Fibroblast of pulmonary artery (primary cell): ENCODE measurements at regions not wholly inside any gene's neighbourhood (a gene's known extent, or its start where the extent isn't known, plus 50 kb on each side); places are given as distances from the start of the nearest gene placed in this dataset.
"Not testable (repeated sequence)": the region's sequence is repeated elsewhere in the genome, so short reads cannot be mapped to it uniquely, and the experiment has no call there.

Experiments
- DNase-seq: peaks from one replicate; pipeline ENCODE4 v3.0.0-alpha.2; 2010; ENCODE audit warnings: low read depth
- H3K4me3 ChIP-seq: replicated peaks from 2 replicates; pipeline ENCODE4 v1.5.1; 2011; ENCODE audit warnings: low read depth, mild to moderate bottlenecking, control low read depth, low read length, moderate library complexity
- CTCF ChIP-seq: IDR thresholded peaks from 2 replicates; pipeline ENCODE4 v1.5.1; 2011; ENCODE audit warnings: mild to moderate bottlenecking, control low read depth, low read length, inconsistent platforms; ENCODE audit errors: missing control alignments

GRCh38 chr1:70827030-70827429, 220.6 kb downstream of the PTGER3 start:
- TF ChIP-seq CTCF: no peak
- no peak for DNase-seq
- no peak overlapping the region for H3K4me3 ChIP-seq

- TF ChIP-seq CTCF: no peak
- no peak for DNase-seq
These were observed 219.4 kb downstream of the PTGER3 start for GRCh38 chr1:70828177-70828576.

GRCh38 chr1:70834365-70834764, 213.3 kb downstream of the PTGER3 start:
- H3K4me3 ChIP-seq, DNase-seq: not testable (repeated sequence)

More at GRCh38 chr1:70828177-70828576, 219.4 kb downstream of the PTGER3 start:
- H3K4me3 ChIP-seq: no peak overlapping the region

GRCh38 chr1:70836456-70836855, 211.2 kb downstream of the PTGER3 start:
- no peak for DNase-seq
- TF ChIP-seq CTCF: no peak
- no peak overlapping the region for H3K4me3 ChIP-seq

GRCh38 chr1:70840260-70840953, 207.2 kb downstream of the PTGER3 start:
- no peak overlapping the region for H3K4me3 ChIP-seq
- no peak for TF ChIP-seq CTCF
- DNase-seq: no peak

GRCh38 chr1:70842562-70842961, 205.1 kb downstream of the PTGER3 start:
- H3K4me3 ChIP-seq: no peak overlapping the region
- no peak for TF ChIP-seq CTCF
- DNase-seq: no peak

GRCh38 chr1:70843452-70843851, 204.2 kb downstream of the PTGER3 start:
- H3K4me3 ChIP-seq: no peak overlapping the region
- no peak for TF ChIP-seq CTCF
- DNase-seq: no peak
